GOT3 (cell line): ENCODE measurements at regions not wholly inside any gene's neighbourhood (a gene's known extent, or its start where the extent isn't known, plus 50 kb on each side); places are given as distances from the start of the nearest gene placed in this dataset.
"Not testable (repeated sequence)": the region's sequence is repeated elsewhere in the genome, so short reads cannot be mapped to it uniquely, and the experiment has no call there.

Source experiments
- DNase-seq: peaks from one replicate; lab custom pipeline; 2025; ENCODE audit warnings: mixed read lengths; lab: John Stamatoyannopoulos, UW

GRCh38 chr16:65634291-65634690 lies 512.4 kb upstream of the CDH11 start:
- no peak for DNase-seq

DNA sequence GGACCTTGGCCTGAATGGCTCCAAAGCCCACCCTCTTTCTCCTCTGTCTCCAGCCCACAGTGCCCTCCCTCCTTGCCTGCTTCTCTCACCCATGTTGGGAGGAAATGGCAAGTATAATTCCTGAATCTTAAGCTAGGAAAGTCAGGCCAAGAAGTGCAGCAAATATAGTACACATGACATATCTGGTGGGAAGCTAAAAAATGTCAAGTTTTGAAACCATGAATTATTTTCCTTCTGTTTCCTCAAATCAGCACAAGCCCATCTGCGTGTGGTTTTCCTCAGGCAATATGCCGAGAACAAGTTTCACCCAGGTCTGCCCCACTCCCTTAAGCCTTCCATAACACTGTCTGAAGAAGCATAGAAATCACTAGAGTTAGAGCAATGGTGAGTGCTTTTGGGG lies 502.8 kb upstream of the CDH11 start:
- no peak for DNase-seq

GRCh38 chr16:65624229-65624628 lies 502.4 kb upstream of the CDH11 start:
- no peak for DNase-seq

DNA sequence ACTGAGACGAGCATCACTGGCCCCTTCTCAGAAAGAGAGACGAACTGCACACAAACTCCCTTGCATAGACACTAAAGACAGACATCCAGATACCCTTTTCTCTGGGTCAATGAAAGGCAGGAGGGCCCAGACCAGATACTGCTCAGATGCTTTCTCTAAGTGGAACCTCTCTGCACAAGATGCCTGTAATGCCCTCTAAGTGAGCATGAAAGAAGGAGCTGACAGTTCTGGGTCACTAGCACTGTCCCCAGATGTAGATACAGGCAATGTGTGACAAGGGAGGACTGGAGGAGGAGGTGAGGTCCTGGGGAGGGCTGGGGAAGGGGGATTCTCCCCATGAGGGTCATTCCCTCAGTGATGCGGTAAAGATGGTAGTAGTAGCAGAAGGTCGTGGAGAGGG lies 501.0 kb upstream of the CDH11 start:
- no peak for DNase-seq

DNA sequence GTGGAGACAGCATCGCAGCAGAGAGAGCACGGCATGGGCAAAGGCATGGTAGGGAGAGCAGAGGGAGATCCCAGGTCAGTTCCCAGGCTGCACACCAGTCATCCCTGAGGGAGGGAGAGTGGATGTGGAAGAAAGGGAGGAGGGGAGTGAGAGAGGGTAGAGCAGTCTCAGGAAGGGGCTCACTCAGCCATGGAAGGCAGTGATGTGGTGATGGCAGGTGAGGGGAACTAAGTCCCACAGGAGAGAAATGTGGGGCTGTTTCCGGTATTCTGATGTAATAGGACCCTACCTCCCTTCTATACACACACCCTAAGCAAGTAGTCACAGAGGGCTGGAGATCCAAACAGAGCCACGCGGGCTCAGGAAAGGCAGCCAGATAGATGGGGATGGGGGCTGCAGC lies 500.3 kb upstream of the CDH11 start:
- DNase-seq, result no peak

GRCh38 chr16:65621640-65622039 lies 499.8 kb upstream of the CDH11 start:
- no peak for DNase-seq

- DNase-seq, result no peak
Measured at GRCh38 chr16:65619606-65620005, 497.7 kb upstream of the CDH11 start.

GRCh38 chr16:65618931-65619330 lies 497.1 kb upstream of the CDH11 start:
- DNase-seq, result no peak

DNA sequence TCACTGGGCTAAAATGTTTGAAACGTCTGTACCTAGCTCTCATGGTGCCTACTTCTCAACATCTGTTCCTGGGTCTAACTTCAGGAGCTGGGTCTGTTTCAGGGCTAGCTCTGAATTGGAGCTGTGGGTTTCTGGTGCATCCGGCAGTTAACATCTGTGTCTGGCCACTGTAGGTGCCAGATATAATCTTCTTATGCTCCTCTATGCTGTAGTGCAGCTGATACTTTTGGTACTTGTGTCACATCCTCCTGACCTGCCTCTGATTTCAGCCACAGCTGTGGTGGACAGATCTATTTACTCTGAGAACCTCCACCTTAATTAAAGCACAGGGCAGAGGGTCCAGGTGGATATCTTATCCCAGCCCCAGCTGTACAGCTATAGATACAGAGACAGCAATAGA lies 496.5 kb upstream of the CDH11 start:
- DNase-seq, result no peak

GRCh38 chr16:65617421-65617820 lies 495.6 kb upstream of the CDH11 start:
- no peak for DNase-seq

- no peak for DNase-seq
Measured at GRCh38 chr16:65608455-65608854, 486.6 kb upstream of the CDH11 start.

DNA sequence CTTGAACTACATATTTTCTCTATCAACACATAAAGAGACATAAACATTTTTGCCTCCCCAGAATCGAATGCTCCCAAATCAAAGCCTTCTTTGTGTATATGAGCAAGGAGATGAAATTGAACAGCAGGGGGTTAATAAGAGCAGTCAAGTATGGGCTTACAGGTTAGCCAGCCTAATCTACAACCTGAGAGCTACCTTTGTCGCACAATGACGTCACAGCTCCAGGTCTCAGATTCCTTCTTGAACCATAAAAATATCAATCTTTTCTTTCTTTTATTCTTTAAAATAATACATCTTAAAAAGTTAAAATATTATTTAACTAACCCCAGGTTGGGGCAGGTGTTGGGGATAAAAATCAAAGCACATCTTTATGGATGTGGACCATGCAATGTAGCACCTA lies 482.9 kb upstream of the CDH11 start:
- no peak for DNase-seq

DNA sequence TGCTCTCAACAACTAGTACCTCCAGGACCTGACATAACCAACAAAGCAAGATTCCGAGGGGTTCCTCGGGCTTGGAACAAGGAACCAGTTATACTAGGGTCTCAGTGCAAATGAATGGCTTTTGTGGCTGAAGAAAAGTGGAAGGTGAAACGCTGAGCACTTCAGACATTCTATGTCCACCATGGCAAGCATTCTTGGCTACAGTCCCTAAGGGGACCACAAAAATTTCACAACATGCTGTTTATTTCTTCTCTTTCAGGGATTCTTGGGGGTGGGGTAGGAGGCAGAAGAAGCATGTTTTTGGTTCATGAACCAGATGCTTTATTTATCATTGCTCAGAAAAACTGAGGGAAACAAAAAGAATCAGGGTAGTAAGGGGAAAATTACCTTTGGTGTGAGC lies 479.9 kb upstream of the CDH11 start:
- no peak for DNase-seq

DNA sequence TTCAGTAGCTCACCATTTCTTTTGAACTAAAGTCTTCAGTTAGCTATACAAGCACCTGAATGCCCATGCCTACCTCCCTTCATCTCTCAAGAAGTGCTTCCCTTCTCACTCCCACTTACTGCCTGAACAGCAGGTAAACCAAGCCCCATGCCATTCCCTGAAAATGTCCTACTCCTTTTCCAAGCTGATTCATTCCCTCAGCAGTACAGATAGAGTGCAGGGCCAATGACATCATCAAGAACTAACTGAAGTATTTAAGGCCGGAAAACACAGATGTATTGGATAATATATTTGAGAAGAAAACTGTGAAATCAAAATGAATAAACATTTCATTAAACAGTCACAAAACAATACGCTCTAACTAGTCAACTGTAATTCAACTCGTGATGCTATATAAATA lies 478.8 kb upstream of the CDH11 start:
- DNase-seq, result no peak

DNA sequence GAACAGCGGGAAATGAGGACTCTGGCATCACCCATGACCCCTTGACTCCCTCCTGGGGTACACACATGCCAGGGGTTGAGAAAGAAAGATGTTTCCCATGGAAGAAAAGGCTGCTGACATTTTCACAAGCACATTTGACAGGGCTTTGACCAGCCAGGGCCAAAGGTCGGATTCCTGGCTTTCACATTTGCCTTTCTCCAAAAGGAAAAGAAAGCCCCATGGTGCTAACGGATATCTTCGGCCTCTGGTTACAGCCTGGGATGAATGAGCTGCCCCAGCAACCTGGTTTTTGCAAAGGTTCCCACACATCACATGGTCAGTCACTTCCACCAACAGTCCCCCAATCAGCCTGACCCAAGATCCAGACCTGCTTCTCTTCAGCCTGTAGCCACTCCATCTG lies 478.2 kb upstream of the CDH11 start:
- DNase-seq, result no peak

DNA sequence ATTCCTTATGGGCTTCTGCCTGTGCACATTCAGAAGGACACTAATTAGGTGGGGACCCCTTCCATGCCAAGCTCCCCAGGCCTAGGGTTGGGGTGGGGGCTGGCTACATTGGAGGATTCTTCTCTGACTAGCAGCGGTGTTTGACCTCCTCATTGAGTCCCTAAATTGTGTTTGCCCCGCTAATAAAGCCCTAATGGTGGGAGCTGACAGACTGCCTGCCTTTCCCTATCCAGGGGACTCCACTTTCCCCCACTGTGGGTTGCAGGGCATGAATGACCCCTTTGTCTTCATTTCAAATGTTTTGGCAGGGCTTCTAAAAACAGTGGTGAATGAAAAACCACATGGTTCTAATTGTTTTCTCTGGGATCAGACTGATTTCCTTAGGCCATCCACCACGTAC lies 476.8 kb upstream of the CDH11 start:
- no peak for DNase-seq

- no peak for DNase-seq
Measured at GRCh38 chr16:65583498-65583897, 461.6 kb upstream of the CDH11 start.

- no peak for DNase-seq
Measured at GRCh38 chr16:65579050-65579449, 457.2 kb upstream of the CDH11 start.

GRCh38 chr16:65576631-65577030 lies 454.8 kb upstream of the CDH11 start:
- DNase-seq, result no peak

- no peak for DNase-seq
Measured at GRCh38 chr16:65576139-65576538, 454.3 kb upstream of the CDH11 start.

- no peak for DNase-seq
Measured at GRCh38 chr16:65574326-65574966, 452.6 kb upstream of the CDH11 start.

DNA sequence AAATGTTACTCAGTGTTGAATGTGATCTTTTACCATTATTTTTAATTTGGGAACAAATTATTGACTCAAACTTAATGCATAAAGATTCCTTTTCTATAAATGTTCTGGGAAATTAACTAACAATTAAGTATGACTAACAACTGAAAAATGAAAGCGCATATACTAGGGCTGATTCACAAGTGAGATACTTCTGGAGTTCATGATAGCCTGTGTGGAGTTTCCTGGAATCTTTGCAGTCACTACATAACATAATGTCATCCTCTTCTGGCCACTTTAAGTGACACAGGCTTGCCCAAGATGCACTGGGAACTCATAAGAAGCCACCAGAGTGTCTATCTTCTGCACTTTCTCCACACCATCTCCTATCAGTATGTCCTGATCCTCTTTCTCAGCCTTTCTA lies 450.3 kb upstream of the CDH11 start:
- DNase-seq, result no peak

DNA sequence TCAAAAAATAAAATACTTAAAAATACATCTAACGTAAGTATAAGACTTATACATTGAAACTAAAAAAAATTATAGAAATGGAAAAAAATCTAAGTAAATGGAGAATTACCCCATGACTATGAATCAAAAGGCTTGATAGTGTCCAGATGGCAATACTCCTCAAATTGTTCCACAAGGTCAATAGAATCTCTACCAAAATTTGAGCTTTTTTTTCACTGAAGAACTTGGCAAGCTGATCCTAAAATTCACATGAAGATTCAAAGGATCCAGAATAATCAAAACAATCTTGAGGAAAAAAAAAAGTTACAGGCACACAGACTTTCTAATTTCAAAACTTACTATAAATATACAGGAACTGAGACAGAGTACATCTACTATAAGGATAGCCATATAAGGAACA lies 448.4 kb upstream of the CDH11 start:
- no peak for DNase-seq

DNA sequence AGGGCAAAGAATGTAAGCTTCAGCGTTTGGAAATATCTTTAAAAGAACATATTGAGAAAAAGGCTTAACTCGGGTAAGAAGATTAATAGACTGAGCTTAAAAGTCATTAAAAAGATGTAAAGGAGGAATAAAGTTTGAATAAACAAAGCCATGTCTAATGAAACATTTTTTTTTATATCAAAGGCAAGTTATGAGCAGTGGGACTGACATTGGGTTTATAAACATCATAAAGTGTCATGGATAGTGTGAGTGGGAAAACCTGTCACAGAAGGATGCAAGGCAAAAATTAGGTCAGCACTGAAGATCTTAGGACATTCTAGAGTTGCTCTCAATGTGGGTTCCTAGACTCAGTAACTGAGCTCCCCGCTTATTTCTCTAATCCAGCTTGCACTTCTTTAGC lies 438.0 kb upstream of the CDH11 start:
- no peak for DNase-seq

DNA sequence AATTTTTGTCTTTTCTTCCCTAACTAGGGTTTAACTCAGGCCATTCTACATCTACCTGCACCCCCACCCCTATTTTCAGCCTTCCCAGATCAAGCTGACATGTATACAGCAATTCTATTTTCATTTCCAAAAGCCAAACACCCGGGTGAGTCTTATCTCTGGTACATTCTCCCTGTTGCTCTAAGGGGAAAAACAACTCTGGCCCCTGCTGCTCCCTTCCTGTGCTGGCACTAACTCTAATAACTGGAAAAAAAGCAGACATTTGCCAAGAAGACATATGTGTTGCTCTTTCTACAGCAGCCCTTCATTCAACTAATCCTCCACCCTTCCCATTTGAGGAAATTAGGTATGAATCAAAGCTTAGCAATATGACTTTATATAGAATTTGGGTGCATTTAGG lies 427.8 kb upstream of the CDH11 start:
- DNase-seq, result not testable (repeated sequence)
